ENCODE measurements at regions not wholly inside any gene's neighbourhood (a gene's known extent, or its start where the extent isn't known, plus 50 kb on each side); places are given as distances from the start of the nearest gene placed in this dataset.

DNA sequence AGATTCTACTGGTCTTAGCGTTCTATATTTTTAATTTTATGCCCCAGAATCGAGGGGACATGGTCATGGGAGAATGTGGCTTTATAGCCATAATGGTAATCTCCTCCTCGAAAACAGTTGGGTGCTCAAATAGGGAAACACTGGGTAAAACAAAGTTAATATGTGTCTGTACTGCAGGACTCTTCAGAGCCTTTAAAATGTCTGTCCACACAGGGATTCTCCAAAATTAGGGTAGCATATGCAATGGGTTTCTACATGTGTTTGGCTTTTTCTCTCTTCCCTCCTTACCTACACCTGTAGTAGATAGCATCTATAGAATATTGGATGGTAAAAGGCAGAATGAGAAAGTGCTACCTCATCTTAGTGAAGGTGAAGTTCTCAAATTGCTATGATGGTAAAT lies 130.0 kb upstream of the NR3C1 start:
- TF ChIP-seq POLR2A (IDR thresholded peaks at IDR 0.05), result no peak
- TF ChIP-seq, protein P1, sequence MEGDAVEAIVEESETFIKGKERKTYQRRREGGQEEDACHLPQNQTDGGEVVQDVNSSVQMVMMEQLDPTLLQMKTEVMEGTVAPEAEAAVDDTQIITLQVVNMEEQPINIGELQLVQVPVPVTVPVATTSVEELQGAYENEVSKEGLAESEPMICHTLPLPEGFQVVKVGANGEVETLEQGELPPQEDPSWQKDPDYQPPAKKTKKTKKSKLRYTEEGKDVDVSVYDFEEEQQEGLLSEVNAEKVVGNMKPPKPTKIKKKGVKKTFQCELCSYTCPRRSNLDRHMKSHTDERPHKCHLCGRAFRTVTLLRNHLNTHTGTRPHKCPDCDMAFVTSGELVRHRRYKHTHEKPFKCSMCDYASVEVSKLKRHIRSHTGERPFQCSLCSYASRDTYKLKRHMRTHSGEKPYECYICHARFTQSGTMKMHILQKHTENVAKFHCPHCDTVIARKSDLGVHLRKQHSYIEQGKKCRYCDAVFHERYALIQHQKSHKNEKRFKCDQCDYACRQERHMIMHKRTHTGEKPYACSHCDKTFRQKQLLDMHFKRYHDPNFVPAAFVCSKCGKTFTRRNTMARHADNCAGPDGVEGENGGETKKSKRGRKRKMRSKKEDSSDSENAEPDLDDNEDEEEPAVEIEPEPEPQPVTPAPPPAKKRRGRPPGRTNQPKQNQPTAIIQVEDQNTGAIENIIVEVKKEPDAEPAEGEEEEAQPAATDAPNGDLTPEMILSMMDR (IDR thresholded peaks at IDR 0.05), result no peak
